K562 (cell line): ENCODE measurements at regions not wholly inside any gene's neighbourhood (a gene's known extent, or its start where the extent isn't known, plus 50 kb on each side); places are given as distances from the start of the nearest gene placed in this dataset.

Source experiments
- ATAC-seq: fragments of 200-7000 bp; cut with Tn5 transposase; 3 replicates; pipeline ENCODE4 v1.9.1; 2020; ENCODE audit warnings: moderate library complexity
- BruUV-seq: library from RNA; stranded (reverse); fragments of 400-500 nt; replicated peaks from 2 replicates; lab custom pipeline; 2021; lab: Mats Ljungman, UMichigan
- CTCF ChIA-PET: fragments of 300-600 bp; formaldehyde crosslinking; extraction: SDS; loops from one replicate; lab custom pipeline; 2021; ENCODE audit warnings: low intra/inter-chr PET ratio; lab: Yijun Ruan, JAX
- POLR2A ChIA-PET: fragments of 300-600, 350-650 bp; sonication (Branson Sonifier 250); formaldehyde crosslinking; extraction: SDS; loops from one replicate; lab custom pipeline; 2021; ENCODE audit warnings: antibody characterized with exemption, inconsistent platforms; lab: Yijun Ruan, JAX
- DNase-seq, 4 experiments: peaks; one replicate each; pipeline versions ENCODE4 v3.0.0 to v3.0.0-alpha.2; 2011 to 2018; ENCODE audit warnings: low spot score in 3 of 4, mixed read lengths in 3 of 4; ENCODE audit errors: extremely low read depth in 1 of 4
- FAIRE-seq: peaks from 2 replicates; lab custom pipeline; 2011; peaks lifted over from hg19 to GRCh38; lab: Jason Lieb, UNC
- H2AFZ ChIP-seq: 2 replicates; pipeline ENCODE4 v1.6.0; 2011; ENCODE audit warnings: low read depth, low read length, control low read depth, inconsistent platforms
- H3K27ac ChIP-seq: fragments of 200-600 bp; 3 replicates; pipeline ENCODE4 v1.8.0; 2011; ENCODE audit warnings: low read depth, mild to moderate bottlenecking, control low read depth, inconsistent platforms, low read length, moderate library complexity, mixed read lengths; ENCODE audit errors: extremely low read depth
- H3K27me3 ChIP-seq, 2 experiments: fragments of 300-600 bp in 1 of 2; 2 replicates in 1 of 2; 3 replicates in 1 of 2; pipeline versions ENCODE4 v1.6.0 to v1.8.0; 2011; ENCODE audit warnings: inconsistent platforms in 2 of 2, low read length in 2 of 2, mild to moderate bottlenecking in 1 of 2, mixed read lengths in 1 of 2, moderate library complexity in 1 of 2; ENCODE audit not compliant: control insufficient read depth in 2 of 2, insufficient read depth in 2 of 2
- H3K36me3 ChIP-seq: fragments of 300-600 bp; 3 replicates; pipeline ENCODE4 v1.8.0; 2011; ENCODE audit warnings: mild to moderate bottlenecking, low read length, inconsistent platforms; ENCODE audit not compliant: control insufficient read depth, insufficient read depth
- H3K4me1 ChIP-seq, 2 experiments: fragments of 200-600 bp in 1 of 2; replicated peaks in 1 of 2; 2 replicates in 1 of 2; 3 replicates in 1 of 2; pipeline versions ENCODE4 v1.5.1 to v1.8.0; 2011; ENCODE audit warnings: inconsistent platforms in 2 of 2, low read length in 2 of 2, mild to moderate bottlenecking in 1 of 2, mixed read lengths in 1 of 2, moderate library complexity in 1 of 2; ENCODE audit not compliant: control insufficient read depth in 2 of 2, insufficient read depth in 2 of 2
- H3K4me2 ChIP-seq: 2 replicates; pipeline ENCODE4 v1.6.1; 2011; ENCODE audit warnings: low read length, control low read depth, inconsistent platforms, mixed read lengths; ENCODE audit not compliant: insufficient read depth
- H3K4me3 ChIP-seq: fragments of 200-600 bp; sonication (generic), shearing (Covaris generic); 2 replicates; pipeline ENCODE4 v1.5.1; 2016; ENCODE audit warnings: control low read depth, inconsistent platforms
- H3K79me2 ChIP-seq: fragments of 200-600 bp; 3 replicates; pipeline ENCODE4 v1.8.0; 2011; ENCODE audit warnings: low read length, inconsistent platforms; ENCODE audit not compliant: control insufficient read depth, insufficient read depth
- H3K9ac ChIP-seq, 2 experiments: 2 replicates each; pipeline versions ENCODE4 v1.6.0 to v1.6.1; 2011; ENCODE audit warnings: low read depth in 2 of 2, low read length in 2 of 2, control low read depth in 1 of 2, inconsistent platforms in 1 of 2, mild to moderate bottlenecking in 1 of 2, mixed read lengths in 1 of 2; ENCODE audit not compliant: insufficient read depth in 1 of 2
- H3K9me1 ChIP-seq: one replicate; pipeline ENCODE4 v1.6.0; 2011; ENCODE audit warnings: inconsistent platforms, mild to moderate bottlenecking, low read length, moderate library complexity; ENCODE audit not compliant: control insufficient read depth, insufficient read depth
- H3K9me3 ChIP-seq: replicated peaks from 2 replicates; pipeline ENCODE4 v1.5.1; 2011; ENCODE audit warnings: low read depth, low read length, inconsistent platforms; ENCODE audit not compliant: control insufficient read depth, insufficient read depth
- H4K20me1 ChIP-seq: replicated peaks from 2 replicates; pipeline ENCODE4 v1.6.1; 2011; ENCODE audit warnings: low read length, inconsistent platforms, mixed read lengths; ENCODE audit not compliant: control insufficient read depth, insufficient read depth
- ARID3A ChIP-seq: IDR thresholded peaks from 2 replicates; pipeline ENCODE4 v1.6.1; 2012; ENCODE audit warnings: low read depth, low read length, improper control_type of control experiment, borderline replicate concordance
- CBFA2T3 ChIP-seq: fragments of 450-650 bp; IDR thresholded peaks from 2 replicates; pipeline ENCODE4 v1.6.1; 2017
- EHMT2 ChIP-seq: fragments of 450-650 bp; IDR thresholded peaks from 2 replicates; pipeline ENCODE4 v1.6.1; 2018; ENCODE audit warnings: antibody characterized with exemption
- GABPB1 ChIP-seq: sonication (generic); formaldehyde crosslinking; IDR thresholded peaks from 2 replicates; pipeline ENCODE4 v1.8.0; 2022; ENCODE audit warnings: mild to moderate bottlenecking, missing genetic modification reagents
- GTF2A2 ChIP-seq: IDR thresholded peaks from 2 replicates; pipeline ENCODE4 v1.6.1; 2016; ENCODE audit warnings: mild to moderate bottlenecking, missing genetic modification characterization, missing compliant biosample characterization
- HDAC1 ChIP-seq, 2 experiments: fragments of 450-650 bp; IDR thresholded peaks; 2 replicates each; pipeline ENCODE4 v1.6.1; 2016 to 2017; ENCODE audit warnings: inconsistent platforms in 1 of 2, mild to moderate bottlenecking in 1 of 2, moderate library complexity in 1 of 2
- HNRNPLL ChIP-seq: fragments of 200-400 bp; formaldehyde crosslinking; IDR thresholded peaks from 2 replicates; pipeline ENCODE4 v1.6.1; 2017; ENCODE audit warnings: low read length, low read depth, mild to moderate bottlenecking; ENCODE audit not compliant: poor library complexity, severe bottlenecking
- POLR2A ChIP-seq: fragments of 450-650 bp; conservative IDR thresholded peaks from 2 replicates; pipeline ENCODE4 v1.6.1; 2016
- PTRF ChIP-seq: fragments of 450-650 bp; IDR thresholded peaks from 2 replicates; pipeline ENCODE4 v1.6.1; 2016; ENCODE audit warnings: mild to moderate bottlenecking, missing genetic modification characterization, missing compliant biosample characterization
- SIN3B ChIP-seq: fragments of 450-650 bp; IDR thresholded peaks from 2 replicates; pipeline ENCODE4 v1.6.1; 2017; ENCODE audit warnings: low read depth, mild to moderate bottlenecking, moderate library complexity
- SRSF1 ChIP-seq: fragments of 200-400 bp; formaldehyde crosslinking; IDR thresholded peaks from 2 replicates; pipeline ENCODE4 v1.6.1; 2017; ENCODE audit warnings: mild to moderate bottlenecking, low read depth, low read length, moderate library complexity
- SRSF7 ChIP-seq: fragments of 200-400 bp; formaldehyde crosslinking; optimal IDR thresholded peaks from 2 replicates; pipeline ENCODE3; 2017; ENCODE audit warnings: mild to moderate bottlenecking, low read depth, low read length
- STAT5A ChIP-seq: IDR thresholded peaks from 2 replicates; pipeline ENCODE4 v1.6.1; 2012; ENCODE audit warnings: low read length, inconsistent platforms, borderline replicate concordance
- USF2 ChIP-seq: sonication (generic); formaldehyde crosslinking; IDR thresholded peaks from 2 replicates; pipeline ENCODE4 v1.5.0; 2020; ENCODE audit warnings: missing genetic modification reagents
- ZBTB12 ChIP-seq: fragments of 250-450 bp; sonication (Bioruptor Pico); IDR thresholded peaks from 2 replicates; pipeline ENCODE4 v1.4.0; 2020
- ZNF239 ChIP-seq: fragments of 250-450 bp; sonication (Bioruptor Pico); IDR thresholded peaks from 2 replicates; pipeline ENCODE4 v1.4.0; 2020; ENCODE audit warnings: mild to moderate bottlenecking
- ZNF586 ChIP-seq: fragments of 450-650 bp; formaldehyde crosslinking; conservative IDR thresholded peaks from 2 replicates; pipeline ENCODE4 v1.4.0; 2020; ENCODE audit warnings: mild to moderate bottlenecking, moderate library complexity
- WGBS: fragments of 100-300 bp; shearing (Covaris generic); methylation state at CpG from one replicate; pipeline ENCODE4 v1.1.6; 2016; ENCODE audit warnings: low coverage, mixed read lengths; ENCODE audit not compliant: insufficient coverage; ENCODE audit errors: missing lambda C conversion rate; 5-methylcytosine and 5-hydroxymethylcytosine counted together
- in situ Hi-C: fragments of 300-500 bp; cut with MboI; formaldehyde crosslinking; loops from 4 replicates; pipeline ENCODE4 v1.15.0; 2018; ENCODE audit warnings: inconsistent platforms, mixed read lengths
- intact Hi-C: fragments of 100-400 bp; cut with micrococcal nuclease; formaldehyde crosslinking; loops from 2 replicates; pipeline ENCODE4 v1.14.2; 2022

- Histone ChIP-seq H2AFZ (no peak overlapping the region), H3K4me1 (no peaks in the 10 kb centered on the region), H3K79me2 (no peaks in the 10 kb centered on the region), H3K27me3 (no peaks in the 10 kb centered on the region), H3K4me3 (no peak overlapping the region), H3K9me3 (0 out of 2 replicates have a peak, but pooled peaks cover 1% of the 10 kb centered on the region), H3K9me1 (no peaks in the 10 kb centered on the region), H3K36me3 (no peaks in the 10 kb centered on the region), H3K27ac (no peak overlapping the region), H3K9ac (no peak overlapping the region), H4K20me1 (no peaks in the 10 kb centered on the region)
- DNase-seq (no peak), FAIRE-seq (no peak)
- BruUV-seq: no TSS peak
- POLR2A ChIA-PET: no interaction called here
- in situ Hi-C loops: no loop called here
- no peak for TF ChIP-seq GABPB1 (CRISPR knock-in tag)
- TF ChIP-seq SRSF7: no peak
- TF ChIP-seq PTRF (tag): no peak
- no peak for TF ChIP-seq SIN3B
- TF ChIP-seq POLR2A: no peak
- no peak for TF ChIP-seq HNRNPLL
- no peak for TF ChIP-seq CBFA2T3
- TF ChIP-seq EHMT2: no peak
- no peak for TF ChIP-seq ZNF586 (CRISPR knock-in tag)
- TF ChIP-seq, all 486 proteins: peak for 0
- CTCF ChIA-PET: no interaction called here
- intact Hi-C loops: no loop called here
- no peak for ATAC-seq
- H3K4me2 ChIP-seq: no peak overlapping the region
- 0% methylated on average over 1 of the region's 1 CpG for WGBS
These were observed 439.2 kb upstream of the SMARCA2 start for GRCh38 chr9:1575939-1576338.

- Histone ChIP-seq H3K79me2 (no peaks in the 10 kb centered on the region), H3K27ac (no peak overlapping the region), H3K4me1 (no peaks in the 10 kb centered on the region), H3K9ac (no peak overlapping the region), H3K27me3 (no peaks in the 10 kb centered on the region), H3K9me1 (no peaks in the 10 kb centered on the region), H2AFZ (no peak overlapping the region), H3K4me3 (no peak overlapping the region), H3K4me2 (no peak overlapping the region), H3K9me3 (0 out of 2 replicates have a peak, but pooled peaks cover 1% of the 10 kb centered on the region), H3K36me3 (no peaks in the 10 kb centered on the region), H4K20me1 (no peaks in the 10 kb centered on the region)
- DNase-seq (no peak), ATAC-seq (no peak), FAIRE-seq (no peak)
- in situ Hi-C loops: no loop called here
- POLR2A ChIA-PET: no interaction called here
- CTCF ChIA-PET: no interaction called here
- intact Hi-C loops: no loop called here
- BruUV-seq: no TSS peak
- no peak for TF ChIP-seq ZNF239 (CRISPR knock-in tag)
- TF ChIP-seq ZBTB12: no peak
- no peak for TF ChIP-seq HDAC1 (IDR thresholded peaks at IDR 0.05)
- no peak for TF ChIP-seq GTF2A2 (tag)
- TF ChIP-seq STAT5A: no peak
- TF ChIP-seq USF2 (CRISPR knock-in tag): no peak
- no peak for TF ChIP-seq ARID3A
- no peak for TF ChIP-seq SRSF1
These were observed 434.9 kb upstream of the SMARCA2 start for GRCh38 chr9:1580215-1580614.
